GM19035 (cell line): ENCODE measurements at regions not wholly inside any gene's neighbourhood (a gene's known extent, or its start where the extent isn't known, plus 50 kb on each side); places are given as distances from the start of the nearest gene placed in this dataset.

Source experiments
- ATAC-seq: cut with Tn5 transposase; IDR thresholded peaks from one replicate; pipeline ENCODE4 v1.9.1; 2021; ENCODE audit not compliant: unreplicated experiment

DNA sequence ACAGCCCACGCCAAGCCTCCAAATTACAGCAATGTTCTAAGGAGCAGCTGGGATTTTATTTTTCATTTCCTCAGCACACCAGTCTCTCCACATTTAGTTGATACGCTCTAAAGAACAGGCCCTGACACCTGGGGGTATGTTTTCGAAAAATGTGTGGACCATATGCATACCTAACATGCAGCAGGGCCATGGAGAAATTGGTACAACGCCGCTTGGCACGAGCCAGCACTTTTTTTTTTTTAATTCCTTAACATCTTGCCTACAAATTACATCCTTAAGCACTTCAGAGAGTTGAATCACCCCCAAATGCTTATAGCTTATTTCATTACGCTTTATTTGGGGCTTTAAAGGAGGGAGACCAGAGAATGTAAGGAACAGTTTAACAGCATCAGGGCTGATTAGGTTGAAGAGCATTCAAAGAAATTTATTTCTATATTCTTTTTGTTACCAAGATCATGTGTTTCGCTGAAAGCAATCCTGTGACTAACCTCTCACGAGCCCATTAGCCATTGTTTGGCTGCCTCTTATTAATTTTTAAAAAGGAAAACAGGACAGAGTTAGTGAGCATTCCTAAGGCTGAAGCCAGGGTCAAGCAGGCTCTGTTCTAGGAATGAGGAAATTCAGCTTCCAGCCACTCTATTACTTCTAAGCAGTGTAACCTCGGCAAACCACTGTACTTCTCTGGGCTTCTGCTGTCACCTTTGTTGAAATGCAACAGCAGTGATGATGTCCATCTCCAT, 173.8 kb downstream of the ACTL7B start:
- ATAC-seq, result no peak

- no peak for ATAC-seq
These were observed 174.8 kb downstream of the ACTL7B start for GRCh38 chr9:108680946-108681345.

- no peak for ATAC-seq
These were observed 178.0 kb downstream of the ACTL7B start for GRCh38 chr9:108677776-108678175.

DNA sequence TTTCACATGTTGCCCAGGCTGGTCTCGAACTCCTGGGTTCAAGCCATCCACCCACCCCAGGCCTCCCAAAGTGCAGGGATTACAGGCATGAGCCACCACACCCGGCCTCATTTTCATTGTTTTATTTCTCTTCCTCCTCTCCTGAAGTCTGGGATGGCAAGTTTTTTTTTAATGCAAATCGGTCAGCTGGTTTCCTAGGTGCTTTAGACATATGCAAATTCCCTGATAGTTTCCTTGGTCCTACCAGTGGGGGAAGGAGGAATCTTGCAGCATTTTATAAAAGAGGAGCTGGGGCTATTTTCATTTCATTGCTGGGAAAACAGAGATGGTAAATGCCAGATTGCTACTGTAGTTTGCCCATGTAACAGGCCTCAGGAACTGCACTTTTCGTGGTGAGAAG, 179.4 kb downstream of the ACTL7B start:
- ATAC-seq, result no peak

DNA sequence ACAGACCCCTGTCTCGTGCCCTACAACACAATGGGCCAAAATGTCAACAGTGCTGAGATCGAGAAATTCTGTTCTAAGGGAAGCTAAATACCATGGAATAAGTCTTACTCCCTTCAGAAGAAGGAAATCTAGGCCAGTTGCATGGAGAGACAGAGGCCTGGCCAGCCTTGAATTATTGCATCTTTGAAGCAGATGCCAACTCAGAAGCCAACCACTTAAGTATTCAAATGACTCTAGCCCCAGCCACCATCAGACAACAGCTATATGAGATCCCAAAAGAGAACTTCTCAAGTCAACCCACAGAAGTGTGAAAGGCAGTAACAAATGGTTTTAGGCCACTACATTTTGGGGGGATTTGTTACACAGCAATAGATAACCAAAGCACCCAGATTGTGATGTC, 180.1 kb downstream of the ACTL7B start:
- no peak for ATAC-seq

- no peak for ATAC-seq
These were observed 180.8 kb downstream of the ACTL7B start for GRCh38 chr9:108674766-108675530.

GRCh38 chr9:108673386-108673785, 182.4 kb downstream of the ACTL7B start:
- no peak for ATAC-seq

DNA sequence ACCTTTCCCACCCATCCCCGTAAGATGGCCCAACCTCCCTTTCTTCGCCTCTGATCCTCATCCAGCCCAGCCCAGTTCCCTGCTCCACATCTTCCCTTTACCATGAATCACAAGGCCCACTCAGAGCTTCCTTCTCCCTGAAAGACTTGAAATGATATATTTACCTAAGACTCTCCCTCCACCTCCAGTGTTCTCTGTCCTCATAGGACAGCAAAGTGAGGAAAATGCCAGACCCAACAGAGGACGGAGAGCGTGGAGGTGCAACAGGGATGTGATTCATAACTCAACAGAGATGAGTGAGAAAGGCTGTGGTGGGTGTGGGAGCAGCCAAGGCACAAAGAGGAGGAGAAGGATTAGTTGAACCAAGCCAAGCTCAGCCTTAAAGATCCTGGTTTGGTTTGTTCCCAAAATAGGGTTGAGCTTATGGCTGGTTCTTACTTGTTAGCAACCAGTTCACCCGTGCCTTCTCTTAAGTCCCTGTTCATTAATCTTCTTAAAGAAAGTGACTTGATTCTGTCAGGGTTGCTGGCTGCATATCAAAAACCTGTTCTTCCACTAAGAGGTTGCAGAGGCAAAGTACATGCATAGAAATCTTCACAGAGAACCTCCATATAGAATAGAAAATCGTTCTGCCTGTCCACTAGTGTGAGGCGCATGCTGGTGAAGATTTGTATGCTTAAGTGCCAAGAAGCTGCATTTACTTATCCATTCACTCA, 183.2 kb downstream of the ACTL7B start:
- no peak for ATAC-seq

DNA sequence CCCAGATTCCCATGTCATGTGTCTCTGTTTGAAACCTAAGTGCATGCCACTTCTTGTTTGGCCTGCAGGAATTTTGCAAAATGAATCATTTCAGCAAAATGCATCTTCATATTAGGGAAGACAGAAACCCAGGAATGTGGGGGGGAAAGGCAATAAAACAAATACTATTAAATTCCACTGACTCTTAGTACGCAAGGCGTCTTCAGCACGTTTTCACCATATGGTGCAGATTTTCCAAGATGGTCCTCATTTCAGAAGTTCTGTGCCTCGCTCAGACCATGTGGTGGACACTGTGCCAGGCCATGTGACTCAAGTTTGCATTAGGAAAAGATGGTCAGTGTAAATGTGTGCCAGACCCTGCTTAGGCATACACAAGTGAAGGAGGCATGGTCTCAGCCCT, 184.0 kb downstream of the ACTL7B start:
- no peak for ATAC-seq

GRCh38 chr9:108671176-108671575, 184.6 kb downstream of the ACTL7B start:
- no peak for ATAC-seq

DNA sequence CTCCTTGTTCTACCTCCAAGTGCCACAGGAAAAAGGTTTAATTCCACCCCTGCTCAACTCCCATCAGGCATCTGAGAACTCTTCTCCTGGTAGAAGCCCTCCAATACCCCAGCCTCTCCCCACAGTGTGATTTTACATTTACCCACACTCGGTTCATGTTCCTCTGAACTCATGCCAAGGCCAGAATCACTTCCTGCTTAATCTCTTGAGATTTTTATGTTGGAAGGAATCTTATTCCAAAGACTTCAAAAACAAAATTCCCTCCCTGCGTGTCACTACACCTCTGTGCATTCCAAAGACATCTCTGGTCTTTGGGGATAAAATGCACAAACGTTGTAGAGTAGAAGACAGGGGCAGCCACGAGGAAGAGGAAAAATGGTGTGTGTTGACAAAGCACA, 186.8 kb downstream of the ACTL7B start:
- ATAC-seq, result no peak

DNA sequence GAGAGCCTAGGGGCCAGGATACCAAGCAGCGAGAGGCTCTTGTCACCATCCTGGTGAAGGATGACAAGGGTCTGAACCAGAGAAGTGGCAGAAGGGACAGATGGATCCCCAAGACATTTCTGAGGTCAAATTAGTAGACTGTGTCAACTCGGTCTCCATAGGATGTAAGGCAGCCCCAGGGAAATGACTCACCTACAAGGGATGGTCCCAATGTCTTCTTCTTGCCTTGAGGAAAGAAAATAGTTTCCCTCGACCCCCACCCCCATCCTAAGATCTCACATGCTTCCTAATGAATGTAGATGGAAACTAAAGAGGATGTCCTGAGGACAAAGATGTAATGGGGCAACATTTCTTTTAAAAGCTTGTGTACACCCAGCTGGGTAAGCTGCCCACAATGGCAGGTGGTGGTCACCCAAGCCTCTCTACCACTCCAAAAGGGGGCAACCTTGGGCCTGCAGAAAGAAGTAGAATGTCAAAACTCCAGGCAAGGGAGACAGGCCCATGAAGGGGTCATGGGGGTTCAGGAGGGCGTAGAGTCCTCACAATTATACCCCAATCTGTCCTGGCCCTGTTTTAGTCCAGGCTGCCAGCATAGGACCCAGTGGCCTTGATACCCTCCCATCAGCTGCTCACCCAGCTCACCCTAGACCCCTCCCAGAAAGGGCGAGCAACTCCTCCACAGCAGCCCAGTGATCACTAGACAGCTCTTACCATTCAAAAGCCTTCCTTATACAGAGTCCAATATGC, 187.4 kb downstream of the ACTL7B start:
- ATAC-seq, result no peak

DNA sequence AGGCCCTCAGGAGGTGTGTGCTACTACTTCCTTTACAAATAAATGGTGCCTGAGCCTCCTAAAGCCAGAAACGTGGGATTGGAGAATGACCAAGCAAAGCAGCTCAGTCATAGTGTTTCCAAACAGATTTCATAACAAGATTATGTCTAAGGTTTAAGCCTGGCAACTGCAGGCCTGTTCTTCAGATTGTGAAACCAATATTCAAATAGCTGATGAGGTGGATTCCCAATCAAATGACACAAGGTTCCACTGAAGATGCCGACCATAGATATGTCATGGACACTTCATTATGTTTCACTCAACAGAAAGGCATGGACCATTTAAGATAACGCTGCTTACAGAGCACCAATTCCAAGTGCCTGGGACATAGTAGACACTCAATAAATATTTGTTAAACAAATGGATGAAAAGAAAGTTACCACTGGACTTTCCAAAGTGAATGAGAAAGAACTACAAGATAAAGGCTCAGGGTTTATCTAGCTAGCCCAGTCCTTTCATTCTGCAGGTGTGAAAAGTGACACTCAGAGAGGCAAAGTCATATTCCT, 189.5 kb downstream of the ACTL7B start:
- no peak for ATAC-seq

DNA sequence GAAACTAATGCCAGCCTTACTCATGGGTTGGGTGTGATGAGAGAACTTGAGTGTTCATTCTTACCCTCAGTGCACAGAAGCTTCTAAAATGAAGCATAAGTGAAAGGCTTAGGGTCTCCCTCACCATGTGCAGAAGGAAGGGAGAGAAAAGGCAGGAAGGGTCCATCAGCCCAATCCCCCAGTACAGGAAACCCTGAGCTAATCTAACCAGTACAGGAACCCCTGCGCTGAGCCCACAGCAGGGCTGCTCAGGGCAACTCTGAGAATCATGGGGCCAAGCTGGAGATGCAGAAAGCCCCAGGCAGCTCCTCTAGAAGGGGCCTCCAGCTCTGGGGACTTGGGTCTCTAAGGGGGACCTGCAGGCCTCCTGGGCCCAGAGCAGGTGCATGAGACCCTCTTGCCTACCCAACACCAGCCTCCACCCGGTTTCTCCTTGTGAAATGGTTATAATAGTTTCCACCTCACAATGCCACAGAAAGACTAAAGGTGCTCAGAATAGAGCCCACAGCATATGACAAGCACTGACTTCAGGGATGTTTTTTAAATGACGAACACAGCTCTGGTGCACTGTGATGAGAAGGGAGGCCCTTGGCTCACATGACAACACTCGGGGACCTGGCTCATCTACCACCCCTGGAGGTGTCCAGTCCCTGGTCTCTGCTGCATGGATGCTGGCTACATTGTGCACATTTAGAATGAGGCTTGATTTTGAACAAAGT, 190.1 kb downstream of the ACTL7B start:
- no peak for ATAC-seq

- ATAC-seq, result no peak
These were observed 191.2 kb downstream of the ACTL7B start for GRCh38 chr9:108664309-108665255.

DNA sequence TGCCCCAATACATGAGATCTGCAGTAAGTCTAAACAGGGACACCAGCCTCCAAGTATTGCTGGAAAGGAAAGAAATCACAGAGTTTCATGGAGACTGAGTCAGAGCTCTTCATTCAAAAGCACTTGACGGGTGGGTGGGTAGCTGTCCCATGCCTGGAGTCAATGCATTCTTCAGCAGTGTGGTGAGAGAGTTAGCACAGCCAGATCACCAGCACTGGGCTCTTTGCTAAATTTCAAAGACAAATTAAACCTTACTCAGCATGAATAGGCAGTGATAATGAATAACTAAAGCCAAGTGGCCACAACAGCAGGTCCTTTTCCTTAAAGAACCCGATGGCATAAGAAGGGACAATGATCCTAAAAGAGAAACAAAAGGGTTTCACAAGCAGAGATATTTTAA, 192.4 kb downstream of the ACTL7B start:
- no peak for ATAC-seq

DNA sequence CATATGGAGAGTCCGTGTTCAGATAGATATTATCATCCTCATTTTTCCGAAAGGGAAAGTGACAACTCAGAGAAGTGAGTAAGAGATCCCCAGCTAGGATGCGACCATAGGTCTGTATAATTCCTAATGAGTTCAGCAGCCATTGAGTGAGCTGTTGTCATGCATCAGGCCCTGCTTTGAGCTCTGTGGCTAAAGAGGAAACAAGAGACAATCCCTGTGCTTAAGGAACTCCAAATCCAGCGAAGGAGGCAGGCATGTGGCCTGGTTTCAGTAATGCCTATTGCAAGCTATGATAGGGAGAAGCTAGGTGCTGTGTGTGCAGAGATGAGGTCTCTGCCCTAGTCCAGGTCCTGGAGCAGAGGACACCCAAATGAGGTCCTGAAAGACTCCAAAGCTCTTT, 192.8 kb downstream of the ACTL7B start:
- no peak for ATAC-seq

DNA sequence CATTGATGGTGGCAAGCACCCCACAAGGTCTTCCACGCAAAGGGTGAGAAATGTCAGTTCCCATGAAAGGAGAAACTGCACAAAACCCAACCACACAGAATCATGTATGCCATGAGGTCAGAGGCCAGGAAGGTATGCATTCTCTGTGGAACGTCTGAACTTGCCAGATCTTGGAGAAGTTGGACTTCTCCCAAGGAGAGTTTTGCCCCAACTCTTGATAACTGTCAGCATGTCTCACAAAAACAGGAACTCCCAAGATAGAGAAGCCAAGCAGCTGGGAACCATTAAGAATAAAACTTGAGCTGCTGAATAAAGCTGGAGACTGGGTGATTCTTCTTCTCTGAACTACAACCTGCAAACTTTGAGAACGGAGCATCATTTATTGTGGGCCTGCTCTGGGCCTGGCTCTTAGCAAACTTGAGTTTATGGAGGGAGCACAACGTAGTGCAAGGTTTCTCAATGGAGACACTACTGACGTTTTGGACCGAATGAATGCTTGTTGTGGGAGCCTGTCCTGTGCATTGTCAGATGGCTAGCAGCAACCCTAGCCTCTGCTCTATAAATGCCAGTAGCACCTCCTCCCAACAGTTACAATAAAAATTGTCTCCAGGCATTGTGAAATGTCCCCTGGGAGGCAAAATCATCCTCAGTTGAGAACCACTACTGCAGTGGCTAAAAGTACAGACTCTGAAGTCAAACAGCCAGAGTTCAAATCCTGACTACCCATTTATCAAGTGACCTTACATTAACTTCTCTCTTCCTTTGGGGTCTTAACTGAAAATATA, 193.5 kb downstream of the ACTL7B start:
- ATAC-seq, result no peak
